Esophagus squamous epithelium (tissue), 4 donors: ENCODE measurements at regions not wholly inside any gene's neighbourhood (a gene's known extent, or its start where the extent isn't known, plus 50 kb on each side); places are given as distances from the start of the nearest gene placed in this dataset.

Experiments
- POLR2A ChIP-seq, 4 donors: fragments of 450-650 bp; IDR thresholded peaks; one replicate each; pipeline ENCODE4 v1.6.1; 2017; ENCODE audit warnings: antibody characterized with exemption in 4 of 4, mild to moderate bottlenecking in 4 of 4, moderate library complexity in 3 of 4
- TF ChIP-seq, protein P1 (sequence below), 6 experiments: fragments of 450-650 bp in 4 of 6; fragments of 200-600 bp in 2 of 6; sonication (generic) in 2 of 6; IDR thresholded peaks; one replicate each; pipeline ENCODE4 v1.5.1; 2016 to 2019; ENCODE audit warnings: antibody characterized with exemption in 6 of 6, mild to moderate bottlenecking in 4 of 6, moderate library complexity in 4 of 6

DNA sequence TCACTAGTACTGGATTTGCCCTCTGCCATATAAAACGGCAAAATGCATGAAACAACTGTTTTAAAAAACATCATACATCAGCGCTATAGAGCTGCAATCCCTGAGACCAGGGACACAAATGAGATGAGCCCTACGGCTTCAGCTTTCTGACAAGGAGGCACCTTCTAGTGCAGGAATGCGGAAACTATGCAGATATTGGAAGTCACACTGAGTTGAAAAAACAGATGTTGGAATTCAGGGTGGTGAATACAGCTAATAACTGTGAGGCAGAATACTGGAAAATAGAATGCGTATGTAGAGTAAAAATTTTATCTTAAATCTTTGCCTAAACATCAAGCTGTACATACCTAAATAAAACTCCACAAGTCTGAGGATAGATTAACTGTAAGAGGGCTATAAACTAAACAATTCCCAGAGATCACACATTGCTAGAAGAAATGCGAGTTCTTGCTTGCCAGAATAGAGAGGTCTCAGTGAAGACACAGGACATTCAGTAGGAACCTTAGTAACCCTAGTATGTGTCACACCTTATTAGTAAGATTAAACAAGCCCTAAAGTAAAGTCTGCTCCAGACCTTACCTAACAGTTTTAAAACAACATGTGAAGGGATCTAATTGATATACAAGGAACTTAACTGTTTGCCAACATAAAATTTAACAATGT is 541.4 kb upstream of the DDX18 start:
- TF ChIP-seq, protein P1, sequence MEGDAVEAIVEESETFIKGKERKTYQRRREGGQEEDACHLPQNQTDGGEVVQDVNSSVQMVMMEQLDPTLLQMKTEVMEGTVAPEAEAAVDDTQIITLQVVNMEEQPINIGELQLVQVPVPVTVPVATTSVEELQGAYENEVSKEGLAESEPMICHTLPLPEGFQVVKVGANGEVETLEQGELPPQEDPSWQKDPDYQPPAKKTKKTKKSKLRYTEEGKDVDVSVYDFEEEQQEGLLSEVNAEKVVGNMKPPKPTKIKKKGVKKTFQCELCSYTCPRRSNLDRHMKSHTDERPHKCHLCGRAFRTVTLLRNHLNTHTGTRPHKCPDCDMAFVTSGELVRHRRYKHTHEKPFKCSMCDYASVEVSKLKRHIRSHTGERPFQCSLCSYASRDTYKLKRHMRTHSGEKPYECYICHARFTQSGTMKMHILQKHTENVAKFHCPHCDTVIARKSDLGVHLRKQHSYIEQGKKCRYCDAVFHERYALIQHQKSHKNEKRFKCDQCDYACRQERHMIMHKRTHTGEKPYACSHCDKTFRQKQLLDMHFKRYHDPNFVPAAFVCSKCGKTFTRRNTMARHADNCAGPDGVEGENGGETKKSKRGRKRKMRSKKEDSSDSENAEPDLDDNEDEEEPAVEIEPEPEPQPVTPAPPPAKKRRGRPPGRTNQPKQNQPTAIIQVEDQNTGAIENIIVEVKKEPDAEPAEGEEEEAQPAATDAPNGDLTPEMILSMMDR (IDR thresholded peaks at IDR 0.05) = no peak
- TF ChIP-seq POLR2A (IDR thresholded peaks at IDR 0.05) = no peak
